Common myeloid progenitor, CD34-positive (primary cell): ENCODE measurements at regions not wholly inside any gene's neighbourhood (a gene's known extent, or its start where the extent isn't known, plus 50 kb on each side); places are given as distances from the start of the nearest gene placed in this dataset.
"Not testable (repeated sequence)": the region's sequence is repeated elsewhere in the genome, so short reads cannot be mapped to it uniquely, and the experiment has no call there.

Experiments
- CTCF ChIA-PET: fragments of 350-600 bp; sonication (Branson Sonifier 250); formaldehyde crosslinking; loops from one replicate; lab custom pipeline; 2021; ENCODE audit warnings: antibody characterized with exemption; lab: Charles Lee
- POLR2A ChIA-PET: fragments of 350-600 bp; sonication (Branson Sonifier 250); formaldehyde crosslinking; loops from one replicate; lab custom pipeline; 2021; ENCODE audit warnings: antibody characterized with exemption; lab: Charles Lee
- DNase-seq, 3 donors: peaks; one replicate each; pipeline versions ENCODE4 v3.0.0 to v3.0.0-alpha.2; 2013
- H3K27ac ChIP-seq, 2 experiments: 1 replicate in 1 of 2; 2 replicates in 1 of 2; pipeline ENCODE4 v1.7.0; 2013; ENCODE audit warnings: inconsistent platforms in 2 of 2, low read length in 2 of 2, mild to moderate bottlenecking in 2 of 2, low read depth in 1 of 2, moderate library complexity in 1 of 2; ENCODE audit not compliant: severe bottlenecking in 2 of 2, insufficient read depth in 1 of 2, poor library complexity in 1 of 2
- H3K27me3 ChIP-seq, 5 experiments: replicated peaks in 2 of 5; 1 replicate in 3 of 5; 2 replicates in 2 of 5; pipeline versions ENCODE4 v1.6.1 to v1.7.0; 2013; ENCODE audit warnings: low read length in 4 of 5, mild to moderate bottlenecking in 2 of 5, moderate library complexity in 2 of 5, inconsistent platforms in 1 of 5; ENCODE audit not compliant: insufficient read depth in 5 of 5, control insufficient read depth in 4 of 5
- H3K36me3 ChIP-seq, 4 experiments: 1 replicate in 2 of 4; 2 replicates in 2 of 4; pipeline versions ENCODE4 v1.6.1 to v1.7.0; 2013; ENCODE audit warnings: low read length in 3 of 4, control low read depth in 1 of 4, mild to moderate bottlenecking in 1 of 4; ENCODE audit not compliant: control insufficient read depth in 4 of 4, insufficient read depth in 4 of 4
- H3K4me1 ChIP-seq, 4 experiments: 1 replicate in 3 of 4; 2 replicates in 1 of 4; pipeline versions ENCODE4 v1.6.1 to v1.7.1; 2013; ENCODE audit warnings: low read length in 3 of 4, mild to moderate bottlenecking in 3 of 4, control low read depth in 1 of 4, inconsistent platforms in 1 of 4, moderate library complexity in 1 of 4; ENCODE audit not compliant: control insufficient read depth in 4 of 4, insufficient read depth in 4 of 4; ENCODE audit errors: control extremely low read depth in 1 of 4
- H3K4me3 ChIP-seq, 7 experiments: 1 replicate in 4 of 7; 2 replicates in 3 of 7; pipeline versions ENCODE4 v1.5.1 to v1.7.0; 2013; ENCODE audit warnings: mild to moderate bottlenecking in 7 of 7, low read length in 6 of 7, moderate library complexity in 6 of 7, inconsistent platforms in 2 of 7, low read depth in 2 of 7, control low read depth in 1 of 7; ENCODE audit not compliant: insufficient read depth in 4 of 7, control insufficient read depth in 1 of 7; ENCODE audit errors: extremely low read depth in 1 of 7
- H3K9me3 ChIP-seq, 5 experiments: 1 replicate in 4 of 5; 2 replicates in 1 of 5; pipeline versions ENCODE4 v1.6.1 to v1.7.1; 2013; ENCODE audit warnings: low read length in 4 of 5, mild to moderate bottlenecking in 2 of 5, inconsistent platforms in 1 of 5, low read depth in 1 of 5, moderate library complexity in 1 of 5; ENCODE audit not compliant: control insufficient read depth in 4 of 5, insufficient read depth in 2 of 5; ENCODE audit errors: control extremely low read depth in 1 of 5
- WGBS: methylation state at CpG from one replicate; pipeline ENCODE4 v1.1.5; 2013; ENCODE audit not compliant: insufficient coverage; 5-methylcytosine and 5-hydroxymethylcytosine counted together

DNA sequence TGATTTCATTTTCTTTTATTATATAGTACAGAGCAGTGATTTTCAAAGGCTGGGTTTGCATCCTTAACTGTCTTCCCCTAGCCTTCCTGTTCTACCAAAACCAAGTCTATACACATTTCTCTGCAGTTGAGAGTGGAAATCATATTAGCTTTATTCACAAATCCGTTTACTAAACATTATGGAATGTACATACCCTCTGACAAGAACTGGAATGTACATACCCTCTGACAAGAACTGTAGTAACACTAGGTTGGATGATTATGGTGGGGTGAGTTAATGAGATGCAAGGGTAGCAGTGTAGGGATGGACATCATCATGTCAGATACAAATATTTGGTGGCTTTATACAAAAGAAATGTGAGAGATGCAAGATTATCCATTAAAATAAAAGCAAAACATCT lies 154.8 kb downstream of the CYB561 start:
- Histone ChIP-seq H3K9me3 (peaks cover 0 to 13% (median 10%) of the 10 kb centered on the region in 5 experiments), H3K4me1 (no peaks in the 10 kb centered on the region), H3K27ac (no peak overlapping the region), H3K27me3 (no peaks in the 10 kb centered on the region), H3K36me3 (peaks cover 0 to 7% (median 5%) of the 10 kb centered on the region in 4 experiments), H3K4me3 (no peak overlapping the region)
- CTCF ChIA-PET, result no interaction called here
- DNase-seq, result no peak
- POLR2A ChIA-PET, result no interaction called here
- no CpG with 5 or more reads among the region's 1 CpG for WGBS

DNA sequence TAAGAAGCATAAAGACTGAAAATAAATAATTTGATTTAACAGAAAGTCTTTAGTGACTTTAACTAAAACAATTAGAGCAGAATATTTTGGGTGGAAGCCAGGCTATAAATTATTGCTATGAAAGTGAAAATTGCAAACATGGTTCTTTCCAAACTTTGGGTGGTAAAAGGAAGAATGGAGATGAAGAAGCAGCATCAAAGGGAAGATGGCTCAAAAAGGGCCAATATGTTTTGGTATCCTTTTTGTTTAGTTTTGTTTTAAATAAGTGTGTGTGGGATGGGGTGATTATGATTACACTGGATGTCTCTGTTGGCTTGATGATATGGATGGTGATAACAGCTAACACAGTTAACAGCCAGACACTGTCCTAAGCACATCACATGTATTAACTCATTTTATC lies 153.7 kb downstream of the CYB561 start:
- H3K27ac ChIP-seq, result no peak overlapping the region
- H3K4me1 ChIP-seq, result no peaks in the 10 kb centered on the region
- H3K9me3 ChIP-seq, result peaks cover 0 to 18% (median 6%) of the 10 kb centered on the region in 5 experiments
- POLR2A ChIA-PET, result no interaction called here
- peaks cover 0 to 9% (median 5%) of the 10 kb centered on the region in 4 experiments for H3K36me3 ChIP-seq
- H3K27me3 ChIP-seq, result no peaks in the 10 kb centered on the region
- DNase-seq, result no peak
- CTCF ChIA-PET, result no interaction called here
- no peak overlapping the region for H3K4me3 ChIP-seq

DNA sequence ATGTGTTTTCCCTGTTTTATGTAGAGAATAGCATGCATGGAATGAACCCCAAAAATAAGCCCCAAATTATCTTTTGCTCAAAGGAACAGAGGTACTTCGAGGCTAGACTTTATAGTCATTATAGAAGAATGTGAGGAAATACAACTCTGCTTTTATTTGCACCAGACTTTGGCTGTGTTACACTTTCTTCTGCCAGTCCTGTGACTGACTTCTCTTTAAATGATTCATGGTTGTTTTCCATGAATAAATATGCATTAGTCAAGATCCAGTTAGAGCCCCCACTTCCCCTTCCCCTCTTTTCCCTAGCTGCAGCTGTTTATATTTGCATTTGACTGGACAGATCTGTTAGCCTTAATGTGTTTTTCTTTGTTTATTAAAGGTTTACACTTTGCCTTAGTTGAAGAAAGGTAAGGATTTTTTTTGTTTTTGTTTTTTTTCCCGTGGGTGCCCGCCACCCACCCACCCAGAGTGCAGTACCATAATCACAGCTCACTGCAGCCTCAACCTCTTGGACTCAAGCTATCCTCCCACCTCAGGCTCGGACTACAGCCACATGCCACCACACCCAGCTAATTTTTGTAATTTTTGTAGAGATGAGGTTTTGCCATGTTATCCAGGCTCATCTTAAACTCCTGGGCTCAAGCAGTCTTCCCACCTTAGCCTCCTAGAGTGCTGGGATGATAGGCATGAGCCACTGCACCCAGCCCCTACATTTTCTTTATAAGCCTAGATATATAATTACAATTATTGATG lies 152.6 kb downstream of the CYB561 start:
- ChIA-PET POLR2A (no interaction called here), CTCF (no interaction called here)
- H3K27ac ChIP-seq, result no peak overlapping the region
- H3K27me3 ChIP-seq, result no peaks in the 10 kb centered on the region
- H3K9me3 ChIP-seq, result peaks cover 0 to 26% (median 7%) of the 10 kb centered on the region in 5 experiments
- no peaks in the 10 kb centered on the region for H3K4me1 ChIP-seq
- no peak for DNase-seq
- no CpG with 5 or more reads among the region's 4 CpGs for WGBS
- H3K4me3 ChIP-seq, result no peak overlapping the region
- peaks cover 0 to 7% (median 2%) of the 10 kb centered on the region in 4 experiments for H3K36me3 ChIP-seq

DNA sequence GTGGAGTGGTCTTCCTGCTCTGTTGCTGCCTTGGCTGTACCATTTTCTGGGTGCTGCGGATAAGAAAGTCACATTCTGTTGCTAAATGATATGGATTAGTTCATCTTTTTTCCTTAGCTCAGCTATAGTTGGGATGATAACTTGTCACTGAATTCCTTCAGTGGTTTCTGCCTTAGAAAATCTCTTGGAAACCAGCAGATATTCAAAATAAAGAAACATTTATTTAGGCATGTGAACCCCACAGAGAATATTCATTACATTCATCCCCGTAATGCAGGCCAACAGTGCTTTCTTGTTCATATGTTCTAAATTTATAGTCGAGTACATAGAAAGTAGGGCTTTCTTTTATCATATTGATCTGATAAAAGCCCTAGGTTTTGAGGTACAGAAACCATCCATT lies 151.3 kb downstream of the CYB561 start:
- Histone ChIP-seq H3K4me1 (no peaks in the 10 kb centered on the region), H3K27ac (no peak overlapping the region), H3K27me3 (no peaks in the 10 kb centered on the region), H3K4me3 (no peak overlapping the region), H3K9me3 (peaks cover 0 to 26% (median 8%) of the 10 kb centered on the region in 5 experiments), H3K36me3 (peaks cover 0 to 7% (median 2%) of the 10 kb centered on the region in 4 experiments)
- ChIA-PET CTCF (no interaction called here), POLR2A (no interaction called here)
- WGBS, result no CpG with 5 or more reads among the region's 3 CpGs
- no peak for DNase-seq

DNA sequence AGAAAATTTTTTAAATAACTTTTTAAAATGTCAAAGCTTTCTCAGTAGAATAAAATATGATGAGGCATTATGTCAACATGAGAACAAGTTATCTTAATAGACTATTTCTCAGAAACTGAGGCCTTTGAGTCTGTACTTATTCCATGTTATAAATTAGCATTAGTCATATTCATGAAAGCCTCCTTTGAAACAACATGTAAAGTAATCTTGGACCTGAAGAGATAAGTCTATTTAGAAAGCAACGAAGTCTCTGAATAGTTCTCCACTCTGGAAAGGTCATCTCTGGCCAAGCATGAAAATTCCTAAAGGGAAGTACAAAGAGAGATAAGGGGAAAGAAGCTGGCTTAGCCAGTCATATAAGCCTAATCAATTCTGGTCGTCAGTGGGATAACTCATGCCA lies 150.8 kb downstream of the CYB561 start:
- Histone ChIP-seq H3K4me3 (no peak overlapping the region), H3K27me3 (no peaks in the 10 kb centered on the region), H3K27ac (no peak overlapping the region), H3K9me3 (peaks cover 0 to 24% (median 8%) of the 10 kb centered on the region in 5 experiments), H3K36me3 (peaks cover 0 to 7% (median 2%) of the 10 kb centered on the region in 4 experiments), H3K4me1 (no peaks in the 10 kb centered on the region)
- CTCF ChIA-PET, result no interaction called here
- WGBS, result no CpG with 5 or more reads among the region's 2 CpGs
- POLR2A ChIA-PET, result no interaction called here
- DNase-seq, result no peak

DNA sequence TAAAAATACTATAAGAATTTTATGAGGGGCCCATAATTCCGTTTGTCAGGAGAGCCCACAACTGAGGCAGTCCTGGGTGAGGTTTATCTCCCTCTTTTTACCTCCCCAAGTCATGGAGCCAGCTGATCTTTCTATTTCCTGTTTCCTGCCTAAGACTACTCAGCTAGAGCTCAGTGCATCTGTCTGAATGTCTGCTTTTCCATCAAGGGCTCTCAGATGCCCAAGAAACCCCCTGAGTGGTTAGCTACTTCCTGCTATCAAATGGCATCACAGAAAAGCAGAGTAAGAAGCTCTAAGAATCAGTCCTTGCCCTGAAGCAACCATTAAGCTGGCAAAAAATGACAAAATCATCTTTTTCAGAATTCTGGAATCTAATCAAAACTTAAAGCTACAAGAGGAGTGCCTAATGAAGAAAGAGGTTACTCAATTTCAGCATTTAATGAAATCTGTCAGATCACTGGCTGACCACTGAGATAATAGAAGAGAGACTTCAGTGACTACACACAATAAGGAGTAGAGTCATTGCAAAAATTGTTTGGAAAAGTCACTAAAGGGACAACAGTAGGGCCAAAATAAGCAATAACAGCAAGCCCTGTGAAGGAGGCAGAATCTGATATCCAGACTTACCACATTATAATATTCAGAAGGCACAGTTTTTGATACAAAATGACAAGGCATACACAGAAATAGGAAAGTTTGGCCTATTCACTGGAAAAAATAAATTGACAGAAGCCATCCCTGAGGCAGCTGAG lies 150.1 kb downstream of the CYB561 start:
- peak in 1 of 3 donors; percentile 11 for DNase-seq
- POLR2A ChIA-PET, result no interaction called here
- Histone ChIP-seq H3K27ac (no peak overlapping the region), H3K4me3 (no peak overlapping the region), H3K9me3 (peaks cover 0 to 24% (median 8%) of the 10 kb centered on the region in 5 experiments), H3K27me3 (no peaks in the 10 kb centered on the region), H3K4me1 (no peaks in the 10 kb centered on the region), H3K36me3 (peaks cover 0 to 7% (median 2%) of the 10 kb centered on the region in 4 experiments)
- no CpG with 5 or more reads among the region's 1 CpG for WGBS
- CTCF ChIA-PET, result no interaction called here

DNA sequence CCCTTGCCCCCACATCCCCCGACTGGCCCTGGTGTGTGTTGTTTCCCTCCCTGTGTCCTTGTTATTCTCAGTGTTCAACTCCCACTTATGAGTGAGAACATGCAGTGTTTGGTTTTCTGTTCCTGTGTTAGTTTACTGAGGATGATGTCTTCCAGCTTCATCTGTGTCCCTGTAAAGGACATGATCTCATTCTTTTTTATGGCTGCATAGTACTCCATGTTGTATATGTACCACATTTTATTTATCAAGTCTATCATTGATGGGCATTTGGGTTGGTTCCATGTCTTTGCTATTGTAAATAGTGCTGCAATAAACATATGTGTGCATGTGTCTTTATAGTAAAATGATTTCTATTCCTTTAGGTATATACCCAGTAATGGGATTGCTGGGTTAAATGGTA lies 147.2 kb downstream of the CYB561 start:
- H3K4me3 ChIP-seq, H3K4me1 ChIP-seq, H3K27ac ChIP-seq, H3K27me3 ChIP-seq, CTCF ChIA-PET, POLR2A ChIA-PET, DNase-seq, H3K36me3 ChIP-seq: not testable (repeated sequence)
- H3K9me3 ChIP-seq, result peaks cover 0 to 32% (median 8%) of the 10 kb centered on the region in 5 experiments
- no CpG with 5 or more reads among the region's 1 CpG for WGBS
